Ammon's horn (tissue), 1 donor: ENCODE measurements at regions not wholly inside any gene's neighbourhood (a gene's known extent, or its start where the extent isn't known, plus 50 kb on each side); places are given as distances from the start of the nearest gene placed in this dataset.

ENCODE experiments used
- DNase-seq: peaks from one replicate; pipeline ENCODE4 v3.0.0-alpha.2; 2016; ENCODE audit warnings: low spot score

DNA sequence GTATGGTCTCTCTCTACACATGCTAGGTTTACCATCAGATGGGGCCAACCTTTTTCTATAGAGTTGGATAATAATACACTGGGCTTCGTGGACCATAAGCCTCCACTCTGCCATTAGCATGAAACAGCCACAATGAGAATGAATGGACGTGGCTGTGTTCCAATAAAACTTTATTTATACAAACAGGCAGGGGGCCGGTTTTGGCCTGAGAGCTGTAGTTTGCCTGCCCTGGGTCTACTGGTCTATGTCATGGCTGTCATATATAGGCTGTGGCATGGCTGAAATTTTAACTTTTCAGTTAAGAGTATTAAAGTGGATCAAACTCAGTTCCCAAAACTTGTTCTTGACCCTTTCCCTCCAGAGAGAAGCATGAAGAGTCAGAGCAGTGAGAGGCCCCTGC is 120.3 kb upstream of the MYL2 start:
- no peak for DNase-seq

DNA sequence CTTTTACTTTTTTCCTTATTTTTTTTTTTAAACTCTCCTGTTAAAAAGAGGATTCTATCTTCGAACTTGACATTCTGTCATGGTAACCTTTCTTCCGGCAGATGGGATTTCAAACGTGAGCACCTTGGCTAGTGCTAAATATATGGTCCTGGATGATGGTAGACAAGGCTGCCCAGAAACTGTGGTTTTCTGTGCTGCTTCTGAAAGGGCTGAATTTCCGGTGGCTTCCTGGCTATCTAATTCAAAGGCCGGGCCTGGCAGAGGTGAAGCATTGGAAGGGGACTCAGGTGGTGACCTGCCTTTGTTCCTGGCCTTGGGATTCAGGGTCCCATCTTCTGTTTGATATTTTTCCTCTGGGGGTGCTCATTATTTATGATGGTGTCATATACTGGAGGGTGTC is 118.6 kb upstream of the MYL2 start:
- no peak for DNase-seq

DNA sequence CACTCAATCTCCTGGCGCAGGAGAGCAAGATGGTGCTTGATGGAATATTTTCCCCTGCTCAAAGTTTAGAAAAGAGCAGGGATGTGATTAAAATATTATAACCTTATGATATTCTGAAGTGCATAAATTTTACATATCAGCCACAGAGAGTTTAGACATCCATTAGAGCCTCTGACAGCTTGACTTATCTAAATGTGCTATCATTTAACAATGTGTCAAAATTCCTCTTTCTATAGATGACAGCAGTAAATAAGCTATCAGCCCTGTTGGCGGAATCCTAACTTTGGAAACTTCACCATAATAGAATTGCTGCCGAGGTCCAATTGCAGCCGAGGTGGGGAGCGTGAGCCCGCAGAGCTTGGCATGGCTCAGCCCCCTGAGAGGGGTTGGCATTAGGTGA is 117.7 kb upstream of the MYL2 start:
- no peak for DNase-seq

DNA sequence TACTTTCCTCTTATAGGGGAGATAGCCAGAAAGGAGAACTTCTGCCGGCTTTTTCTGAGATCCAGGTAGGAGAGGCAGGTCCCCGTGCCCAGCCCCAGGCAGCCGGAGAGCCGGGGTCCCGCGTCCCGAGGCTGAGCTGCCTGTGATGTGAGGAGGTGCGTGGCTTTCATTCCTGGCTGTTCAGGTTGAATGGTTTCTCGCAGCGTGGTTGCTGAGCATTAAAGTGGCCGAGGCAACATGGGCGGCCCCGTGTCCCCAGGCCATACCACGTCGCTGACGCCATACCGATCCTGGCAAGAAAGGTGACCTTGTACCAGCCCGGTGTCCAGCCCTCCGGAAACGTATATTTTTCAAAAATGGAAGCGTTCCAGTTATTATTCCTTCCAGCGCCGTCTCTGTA is 116.7 kb upstream of the MYL2 start:
- no peak for DNase-seq

DNA sequence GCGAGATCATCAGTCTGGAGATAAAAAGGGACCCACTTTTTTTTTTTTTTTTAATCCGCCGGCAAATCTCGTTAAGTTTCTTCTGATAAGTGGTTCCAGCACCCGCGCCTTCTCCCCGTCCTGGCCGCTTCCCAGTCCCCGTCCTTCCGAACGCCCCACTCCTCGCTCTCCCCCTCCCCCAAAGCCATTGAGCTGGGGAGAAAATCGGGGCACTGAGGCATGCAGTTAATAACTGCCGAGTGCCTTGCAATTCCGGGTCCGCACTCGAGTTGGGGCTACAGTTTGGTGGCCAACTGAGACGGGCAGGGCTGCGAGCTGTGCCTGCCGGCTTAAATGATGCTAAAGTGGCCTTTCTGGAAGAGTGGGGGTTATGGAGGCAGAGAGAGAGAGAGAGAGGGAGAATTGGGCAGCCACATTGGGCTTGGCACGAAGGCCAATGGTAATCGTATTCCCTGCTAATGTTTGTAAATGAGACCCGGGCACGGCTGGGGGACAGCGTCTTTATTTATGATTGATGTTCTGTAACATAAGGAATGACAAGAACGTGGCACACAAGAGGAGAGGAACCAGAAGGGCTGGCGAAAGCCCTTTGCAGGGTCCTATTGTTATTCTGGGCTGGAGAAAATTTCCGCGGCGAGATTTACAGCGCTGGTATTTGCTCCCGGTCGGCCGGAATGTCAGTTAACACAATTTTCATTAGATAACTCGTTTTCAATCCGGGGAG is 115.4 kb upstream of the MYL2 start:
- DNase-seq: no peak

DNA sequence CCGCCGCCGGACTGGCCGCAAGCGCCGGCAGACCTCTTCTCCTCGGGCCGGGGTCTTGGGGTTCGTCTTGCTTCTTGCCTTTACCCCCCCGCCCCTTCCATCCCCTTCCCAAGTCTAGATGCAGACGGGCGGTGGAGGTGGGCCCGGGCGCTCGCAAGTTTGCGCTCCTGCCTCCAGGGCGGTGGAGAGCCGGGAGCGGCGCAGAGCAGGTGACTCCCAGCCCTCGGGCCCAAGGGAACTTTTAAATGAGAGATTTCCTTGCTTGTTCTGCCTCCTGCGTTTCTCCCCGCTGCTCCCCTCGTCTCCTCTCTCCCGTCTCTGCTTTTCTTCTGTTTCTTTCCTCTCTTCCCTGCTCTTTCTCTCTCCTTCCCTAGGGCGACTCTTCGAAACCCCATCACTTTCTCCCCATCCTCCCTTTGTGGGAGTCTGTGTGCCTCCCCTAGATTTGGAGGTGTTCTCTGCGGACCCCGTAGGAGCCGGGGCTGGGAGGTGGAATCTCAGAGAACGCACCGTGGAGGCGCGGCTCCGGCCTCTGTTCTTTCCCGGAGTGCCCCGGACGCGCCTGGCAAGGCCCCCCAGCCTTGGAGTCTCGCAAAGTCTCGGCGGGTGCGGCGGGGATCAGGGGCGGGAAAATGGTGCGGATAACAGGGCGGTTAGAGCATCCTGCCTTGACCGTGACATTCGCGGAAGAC is 114.7 kb upstream of the MYL2 start:
- DNase-seq: no peak

DNA sequence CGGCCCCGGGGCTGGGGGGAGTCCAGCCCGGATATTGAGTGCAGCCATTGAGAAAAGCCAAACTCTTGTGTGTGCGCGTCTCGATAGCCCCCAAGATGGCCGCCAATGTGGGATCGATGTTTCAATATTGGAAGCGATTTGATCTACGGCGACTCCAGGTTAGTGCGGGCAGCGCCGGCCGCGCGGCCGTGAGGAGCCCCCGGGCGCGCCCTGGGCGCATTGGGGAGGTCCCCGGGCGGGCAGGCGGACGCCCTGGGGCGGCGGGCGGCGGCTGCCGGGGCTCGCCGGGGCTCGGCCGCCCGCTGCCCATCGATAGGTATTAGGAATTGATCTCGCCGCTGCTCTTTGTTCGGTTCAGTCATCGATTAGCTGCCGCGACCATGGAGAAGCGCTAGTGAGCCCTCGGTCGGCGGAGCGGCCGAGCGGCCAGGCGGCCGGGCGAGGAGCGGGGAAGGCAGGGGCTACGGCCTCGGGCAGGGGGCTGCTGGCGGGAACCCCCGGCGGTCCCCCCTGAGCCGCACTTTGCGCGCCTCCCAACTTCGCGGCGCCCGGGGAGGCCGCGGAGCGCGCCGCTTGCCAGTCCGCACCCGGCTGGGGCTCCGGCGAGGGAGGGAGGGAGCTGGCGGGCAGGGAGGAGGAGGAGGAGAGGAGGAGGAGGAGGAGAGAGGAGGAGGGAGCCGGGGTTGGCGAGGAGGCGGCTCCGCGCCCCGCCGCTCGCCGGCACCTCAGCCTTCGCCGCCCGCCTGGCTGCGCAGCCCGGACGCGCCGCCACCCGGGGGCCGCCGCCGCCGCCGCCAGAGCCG is 113.9 kb upstream of the MYL2 start, which contains the start of gene CUX2:
Gene CUX2 (plus strand): TSS at position 83 of the 803 bp plus-strand sequence.
- no peak for DNase-seq

DNA sequence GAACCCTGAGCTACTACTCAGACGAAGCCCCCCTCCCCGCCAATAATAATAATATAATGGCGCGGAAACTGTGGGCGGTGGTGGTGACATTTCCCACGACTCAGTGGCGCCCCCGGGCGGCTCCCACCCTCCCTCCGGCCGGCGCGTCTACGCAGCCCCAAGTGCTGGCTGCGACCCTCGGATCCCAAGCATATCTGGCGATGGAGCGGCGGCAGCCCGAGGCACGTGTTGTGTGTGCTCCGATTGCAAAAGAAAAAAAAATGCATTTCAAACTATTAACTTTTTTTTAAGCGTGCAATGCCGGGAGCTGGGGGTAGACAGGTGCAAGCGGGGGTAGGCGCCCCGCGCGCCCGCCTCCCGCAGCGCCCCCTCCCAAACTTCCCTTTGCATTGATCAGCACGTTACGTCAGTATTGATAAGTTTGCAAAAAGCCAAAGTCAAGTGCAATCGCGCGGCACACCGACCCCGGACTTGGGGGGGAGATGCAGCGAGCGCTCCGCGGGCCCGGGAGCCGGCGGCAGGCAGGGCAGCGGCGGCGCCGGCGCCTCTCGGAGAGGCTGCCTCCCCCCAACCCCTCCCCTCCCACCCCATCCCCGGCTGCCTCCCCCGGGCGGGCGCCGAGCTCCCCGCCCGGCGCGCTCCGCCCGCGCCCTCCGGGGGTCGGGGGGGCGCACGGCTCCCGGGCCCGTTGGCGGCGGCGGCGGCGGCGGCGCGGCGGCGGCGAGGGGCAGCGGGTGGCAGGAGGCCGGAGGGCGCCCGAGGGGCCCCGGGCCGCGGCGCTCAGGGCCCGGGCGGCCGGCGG is 113.1 kb upstream of the MYL2 start:
- DNase-seq: no peak

DNA sequence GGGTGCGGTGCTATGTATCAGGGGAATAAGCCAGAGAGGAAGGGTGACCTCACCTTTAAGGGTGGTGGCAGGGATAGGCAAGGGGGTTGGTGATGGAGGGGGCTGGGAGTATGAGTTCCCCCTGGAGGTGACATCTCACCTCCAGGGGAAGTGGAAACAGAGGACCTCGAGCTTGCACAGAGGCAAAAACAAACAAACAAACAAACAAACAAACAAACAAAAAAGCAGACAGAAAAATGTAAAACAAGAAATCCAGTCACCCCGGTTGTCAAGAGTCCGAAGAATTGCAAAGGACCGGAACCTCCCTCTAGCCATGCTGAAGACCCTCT is 112.2 kb upstream of the MYL2 start:
- no peak for DNase-seq

DNA sequence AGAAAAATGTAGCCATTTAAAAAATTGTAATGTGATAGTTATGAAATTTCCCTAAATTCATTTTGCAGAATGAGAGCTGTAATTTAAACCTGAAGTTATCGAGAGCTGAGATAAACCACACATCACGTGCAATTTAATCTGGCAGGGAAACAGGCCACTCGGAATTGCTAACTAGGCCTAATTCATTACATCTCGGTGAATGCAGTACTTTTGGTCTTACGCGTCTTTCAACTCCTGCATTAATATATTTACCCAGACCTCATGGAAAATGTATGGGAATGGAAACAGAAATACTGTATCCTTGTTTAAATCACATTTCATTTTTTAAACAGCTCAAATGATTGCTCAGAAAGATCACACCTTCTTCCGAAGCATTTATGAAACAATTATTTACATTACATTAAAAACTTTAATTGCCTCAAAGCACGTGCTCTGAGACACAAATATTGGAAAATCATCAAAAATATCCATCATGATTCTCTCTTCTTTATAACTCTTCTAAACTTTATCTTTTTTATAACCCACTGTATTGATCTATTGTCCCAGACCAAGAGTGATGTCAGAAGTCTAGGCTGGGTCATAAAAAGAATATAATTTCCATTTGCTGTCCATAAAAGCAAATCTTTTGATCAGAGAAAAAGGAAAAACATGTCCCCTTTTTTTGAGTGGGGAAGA is 111.7 kb upstream of the MYL2 start:
- no peak for DNase-seq

DNA sequence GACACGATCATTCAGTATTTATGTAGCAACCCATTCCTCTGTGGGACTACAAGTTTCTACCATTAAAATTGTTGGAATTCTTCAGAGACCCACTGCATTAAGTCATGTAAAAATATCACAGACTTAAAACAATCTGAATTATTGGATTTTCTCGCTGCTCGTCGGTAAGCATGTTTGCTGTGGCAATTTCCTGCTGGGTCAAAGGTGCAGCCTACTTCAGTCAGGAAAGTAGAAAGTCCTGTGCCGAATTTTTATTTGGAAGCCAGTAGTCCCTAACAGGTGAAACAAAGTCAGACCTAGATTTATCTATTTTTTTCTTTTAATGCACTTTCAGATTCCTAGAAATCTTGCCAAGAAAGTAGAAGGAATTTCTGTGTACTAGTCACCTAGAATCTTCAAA is 110.4 kb upstream of the MYL2 start:
- no peak for DNase-seq

DNA sequence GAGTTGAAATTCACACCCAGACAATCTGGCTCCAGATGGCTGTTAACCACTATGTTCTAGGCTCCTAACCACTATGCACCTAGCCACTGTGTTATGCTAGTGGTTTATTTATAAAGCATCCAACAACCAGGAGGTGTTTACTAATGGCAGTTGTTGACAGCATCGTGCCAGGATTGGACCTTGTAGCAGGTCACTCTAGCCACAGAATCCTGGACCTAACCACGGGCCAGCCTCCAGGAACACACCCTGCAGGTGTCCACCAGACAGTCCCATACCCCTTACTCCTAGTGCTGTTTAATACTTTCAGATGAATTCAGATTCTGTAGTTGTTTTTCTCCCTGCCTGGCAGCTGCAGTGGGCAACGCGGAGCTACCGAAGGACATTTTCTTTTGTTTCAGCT is 109.4 kb upstream of the MYL2 start:
- DNase-seq: no peak

DNA sequence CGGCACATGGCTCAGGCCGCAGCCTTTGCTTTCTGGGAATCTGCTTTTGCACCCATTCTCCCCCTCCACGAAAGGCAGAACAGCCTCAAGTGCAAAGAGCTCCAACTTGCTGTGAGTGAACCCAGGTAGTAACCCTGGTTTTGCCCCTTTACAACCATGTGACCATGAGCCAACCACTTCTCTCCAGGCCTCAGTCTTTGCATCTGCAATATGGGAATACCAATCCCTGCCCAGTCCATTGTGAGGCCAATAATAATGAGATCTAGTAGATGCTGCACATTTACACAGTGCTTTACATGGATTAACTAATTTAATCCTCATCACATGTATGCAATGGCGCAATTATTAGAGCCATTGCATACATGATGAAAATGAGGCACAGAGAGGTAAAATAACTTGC is 108.9 kb upstream of the MYL2 start:
- DNase-seq: no peak

DNA sequence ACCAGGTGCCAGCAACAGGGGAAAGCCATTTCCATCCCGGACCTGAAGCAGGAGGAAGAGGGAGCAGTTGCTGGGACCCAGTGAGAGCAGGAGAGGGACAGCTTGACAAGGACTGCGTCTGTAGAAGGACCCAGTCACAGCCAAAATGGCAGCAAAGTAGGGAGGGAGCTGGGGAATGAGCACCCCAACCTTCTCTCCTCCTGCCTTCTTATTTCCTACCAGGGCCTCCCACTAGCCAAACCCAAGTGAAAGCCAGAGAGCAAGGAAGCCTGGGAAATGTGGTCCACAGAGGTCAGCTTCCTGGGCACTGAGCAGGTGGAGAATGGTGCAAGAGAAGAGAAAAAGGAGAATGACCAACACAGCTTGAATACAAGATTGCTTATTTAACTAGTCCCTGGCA is 108.5 kb upstream of the MYL2 start:
- DNase-seq: no peak

DNA sequence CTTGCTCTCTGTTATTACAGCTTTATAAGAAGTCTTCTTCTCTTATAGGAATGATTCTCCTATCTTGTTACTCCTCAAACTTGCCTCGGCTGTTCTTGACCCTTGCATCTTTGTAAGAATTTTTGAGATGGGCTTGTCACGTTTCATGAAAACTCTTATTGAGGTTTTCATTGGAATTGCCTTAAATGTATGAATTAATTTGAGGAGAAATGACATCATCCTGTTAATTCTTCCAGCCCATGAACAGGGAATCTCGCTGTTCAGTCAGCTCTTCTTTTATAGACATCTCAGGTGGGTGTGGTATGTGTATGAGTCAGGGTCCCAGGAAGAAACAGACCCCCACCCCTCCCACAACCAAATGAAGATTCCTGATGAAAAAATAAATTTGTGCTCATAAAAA is 107.1 kb upstream of the MYL2 start:
- no peak for DNase-seq

DNA sequence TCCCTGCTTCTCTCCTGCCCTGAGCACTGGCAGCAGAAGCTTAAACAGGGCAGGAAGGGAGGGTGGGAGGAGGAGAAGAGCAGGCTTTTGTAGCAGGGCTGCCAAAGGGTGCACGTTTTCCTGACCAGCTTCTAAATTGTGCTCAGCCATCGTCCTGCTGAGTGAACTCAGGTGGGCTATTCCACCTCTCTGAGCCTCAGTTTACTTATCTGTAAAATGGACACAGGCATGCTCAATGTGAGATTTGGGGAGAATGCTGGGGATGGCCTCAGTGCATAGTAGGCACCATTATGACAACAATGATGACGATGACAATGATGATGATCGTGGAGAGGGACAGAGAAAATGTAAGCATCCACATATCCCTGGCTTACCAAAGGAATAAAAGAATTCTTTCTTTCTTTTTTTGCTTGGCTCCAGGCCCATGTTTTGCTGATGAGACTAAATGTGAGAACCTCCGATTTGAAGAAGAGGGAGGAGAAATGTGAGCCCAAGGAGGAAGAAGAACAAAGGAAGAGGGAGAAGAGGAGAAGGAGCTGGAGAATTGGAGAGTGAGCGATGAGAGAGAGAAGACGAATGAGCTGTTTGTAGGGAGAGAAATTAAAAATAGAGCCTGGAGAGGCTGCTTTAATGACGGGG is 105.5 kb upstream of the MYL2 start:
- no peak for DNase-seq

DNA sequence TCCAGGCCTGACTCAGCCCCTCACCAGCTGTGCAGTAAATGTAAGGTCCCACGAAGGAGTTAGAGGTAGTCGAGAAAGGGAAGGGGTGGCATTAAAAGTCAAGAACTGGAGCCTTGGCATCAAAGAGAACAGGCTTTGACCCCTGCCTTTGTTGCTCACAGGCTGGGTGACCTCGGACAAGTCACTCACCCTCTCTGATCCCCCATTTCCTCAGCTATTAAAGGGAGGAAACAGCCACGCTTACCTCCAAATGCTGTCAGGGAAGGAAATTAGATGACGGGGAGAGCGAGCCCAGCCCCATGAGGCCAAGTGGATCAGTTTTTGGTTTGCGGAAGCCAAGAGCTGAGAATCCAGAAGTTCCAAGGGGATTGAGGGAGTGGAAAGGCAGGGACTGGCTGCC is 104.9 kb upstream of the MYL2 start:
- DNase-seq: no peak

DNA sequence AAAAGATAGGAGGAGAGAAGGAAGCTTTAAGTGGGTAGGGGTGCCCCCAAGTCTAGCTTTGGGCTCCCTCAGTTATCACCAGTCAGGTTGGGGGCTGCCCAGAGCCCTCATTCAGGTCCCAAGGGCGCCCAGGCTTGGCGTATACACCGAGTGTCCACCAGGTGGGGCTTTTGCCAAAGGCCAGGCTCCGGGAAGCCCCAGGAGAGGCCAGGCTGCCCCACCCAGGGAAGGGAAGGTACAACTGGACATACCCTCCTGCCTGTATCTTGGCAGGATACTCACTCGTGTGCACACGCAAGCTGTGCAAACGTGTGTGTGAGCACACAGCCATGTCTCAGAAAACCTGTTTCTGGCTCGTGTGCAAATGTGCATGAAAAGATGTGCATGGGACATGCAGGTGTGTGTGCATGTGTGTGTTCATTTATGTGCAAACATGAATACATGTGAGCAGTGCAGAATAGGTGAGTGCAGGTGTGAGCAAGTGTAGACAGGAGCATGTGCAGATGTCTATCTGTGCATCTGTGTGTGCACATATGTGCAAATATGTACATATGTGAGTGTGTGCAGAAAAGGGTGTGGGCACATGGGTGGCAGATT is 103.9 kb upstream of the MYL2 start:
- DNase-seq: peak; percentile 26

DNA sequence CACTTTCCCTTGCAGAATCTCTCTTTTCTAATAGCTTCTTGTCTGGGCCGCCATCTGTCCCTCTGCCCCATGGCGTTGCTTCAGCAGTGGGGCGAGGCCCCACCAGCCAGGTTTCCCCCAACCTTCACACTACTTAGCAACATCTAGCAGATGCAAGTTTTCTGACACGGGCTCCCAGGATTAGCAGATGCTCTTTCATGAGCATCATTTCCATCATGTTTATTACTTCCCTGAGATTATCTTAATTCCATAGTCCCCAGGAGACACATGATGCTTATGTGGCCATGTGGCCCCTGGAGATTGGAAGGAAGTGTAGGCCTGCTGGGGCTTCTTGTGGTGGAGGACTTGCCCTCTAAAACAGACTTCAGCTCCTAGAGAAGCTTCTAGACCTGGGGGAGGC is 102.0 kb upstream of the MYL2 start:
- no peak for DNase-seq

DNA sequence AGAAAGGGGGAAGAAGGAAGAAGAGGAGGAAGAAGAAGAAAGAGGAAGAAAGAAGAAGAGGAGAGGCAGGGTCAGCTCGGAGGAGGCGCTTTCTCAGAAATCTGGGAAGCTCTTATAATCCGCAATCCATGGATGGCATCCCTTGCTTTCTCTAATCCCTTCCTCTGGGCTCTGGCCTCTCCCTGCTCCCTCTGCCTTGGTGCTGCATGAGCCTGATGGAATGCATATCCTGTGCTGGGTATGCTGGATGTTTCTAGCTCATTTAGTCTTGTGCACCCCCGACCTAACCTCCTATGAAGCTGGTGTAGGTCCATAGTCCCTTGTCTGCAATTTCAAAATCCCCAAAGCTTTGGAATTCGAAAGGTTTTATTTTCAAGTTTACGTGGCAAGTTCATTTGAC is 94.2 kb upstream of the MYL2 start:
- no peak for DNase-seq

DNA sequence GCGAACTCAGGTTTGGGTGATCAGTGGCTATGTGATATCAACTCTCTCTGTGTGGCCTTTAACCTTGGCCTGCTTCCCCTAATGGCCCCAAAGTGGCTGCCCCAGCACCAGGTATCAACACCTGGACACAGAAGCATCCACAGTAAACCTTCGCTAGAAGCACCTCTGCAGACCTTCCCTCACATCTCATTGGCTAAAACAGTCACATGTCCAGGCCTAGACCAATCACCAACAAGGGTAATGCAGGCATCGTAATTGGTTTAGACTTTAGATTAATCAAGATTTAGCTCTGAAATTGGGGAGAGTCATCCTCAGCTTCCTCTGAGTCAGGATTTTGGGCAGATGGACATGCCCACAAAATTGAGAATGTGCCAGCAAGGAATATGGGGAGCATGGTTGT is 92.5 kb upstream of the MYL2 start:
- DNase-seq: no peak
